Sigmoid colon (tissue), 4 donors: ENCODE measurements at regions not wholly inside any gene's neighbourhood (a gene's known extent, or its start where the extent isn't known, plus 50 kb on each side); places are given as distances from the start of the nearest gene placed in this dataset.

Experiments used
- CTCF ChIP-seq, 4 experiments: fragments of 450-650 bp in 3 of 4; fragments of 200-600 bp in 1 of 4; IDR thresholded peaks; one replicate each; pipeline ENCODE4 v1.5.1; 2016 to 2019; ENCODE audit warnings: antibody characterized with exemption in 4 of 4, mild to moderate bottlenecking in 3 of 4, moderate library complexity in 2 of 4
- POLR2A ChIP-seq, 2 donors: fragments of 450-650 bp; IDR thresholded peaks; one replicate each; pipeline ENCODE4 v1.6.1; 2016; ENCODE audit warnings: antibody characterized with exemption in 2 of 2, mild to moderate bottlenecking in 2 of 2, moderate library complexity in 2 of 2
- POLR2AphosphoS5 ChIP-seq, 4 donors: sonication (generic); formaldehyde crosslinking; IDR thresholded peaks; one replicate each; pipeline ENCODE4 v1.6.1; 2017; ENCODE audit warnings: antibody characterized with exemption in 4 of 4

GRCh38 chr4:56250776-56251175, 136.5 kb downstream of the AASDH start:
- TF ChIP-seq POLR2A (IDR thresholded peaks at IDR 0.05) (no peak), POLR2AphosphoS5 (IDR thresholded peaks at IDR 0.05) (no peak), CTCF (IDR thresholded peaks at IDR 0.05) (no peak)
